PC-9 (cell line): ENCODE measurements at regions not wholly inside any gene's neighbourhood (a gene's known extent, or its start where the extent isn't known, plus 50 kb on each side); places are given as distances from the start of the nearest gene placed in this dataset.

ENCODE experiments used
- EZH2 ChIP-seq: fragments of 200-600 bp; sonication (generic); IDR thresholded peaks from 2 replicates; pipeline ENCODE4 v1.8.0; 2017; ENCODE audit warnings: antibody characterized with exemption, low read depth
- TF ChIP-seq, protein P1 (sequence below): fragments of 200-600 bp; sonication (generic); conservative IDR thresholded peaks from 2 replicates; pipeline ENCODE4 v1.6.1; 2017; ENCODE audit warnings: mixed run types, antibody characterized with exemption, mild to moderate bottlenecking, moderate library complexity

DNA sequence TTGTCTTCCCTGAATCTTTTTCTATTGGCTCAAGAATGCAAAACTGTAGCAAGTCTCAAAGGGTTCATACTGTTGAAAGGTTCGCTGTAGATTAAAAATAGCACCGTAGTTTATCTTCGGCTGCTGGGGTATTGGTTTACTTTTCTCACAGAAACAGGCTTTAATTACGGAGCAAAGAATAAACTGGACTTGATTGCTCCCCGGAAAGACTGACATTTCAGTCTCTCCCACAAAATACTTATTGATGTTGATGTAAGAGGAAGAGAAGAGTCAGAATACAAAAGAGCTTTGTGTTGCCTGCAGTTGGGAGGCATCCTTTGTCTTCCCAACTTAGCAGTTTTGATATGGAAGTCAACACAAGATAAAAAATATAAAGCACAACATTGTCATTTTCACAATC lies 183.9 kb upstream of the DMAC1 start:
- TF ChIP-seq, protein P1, sequence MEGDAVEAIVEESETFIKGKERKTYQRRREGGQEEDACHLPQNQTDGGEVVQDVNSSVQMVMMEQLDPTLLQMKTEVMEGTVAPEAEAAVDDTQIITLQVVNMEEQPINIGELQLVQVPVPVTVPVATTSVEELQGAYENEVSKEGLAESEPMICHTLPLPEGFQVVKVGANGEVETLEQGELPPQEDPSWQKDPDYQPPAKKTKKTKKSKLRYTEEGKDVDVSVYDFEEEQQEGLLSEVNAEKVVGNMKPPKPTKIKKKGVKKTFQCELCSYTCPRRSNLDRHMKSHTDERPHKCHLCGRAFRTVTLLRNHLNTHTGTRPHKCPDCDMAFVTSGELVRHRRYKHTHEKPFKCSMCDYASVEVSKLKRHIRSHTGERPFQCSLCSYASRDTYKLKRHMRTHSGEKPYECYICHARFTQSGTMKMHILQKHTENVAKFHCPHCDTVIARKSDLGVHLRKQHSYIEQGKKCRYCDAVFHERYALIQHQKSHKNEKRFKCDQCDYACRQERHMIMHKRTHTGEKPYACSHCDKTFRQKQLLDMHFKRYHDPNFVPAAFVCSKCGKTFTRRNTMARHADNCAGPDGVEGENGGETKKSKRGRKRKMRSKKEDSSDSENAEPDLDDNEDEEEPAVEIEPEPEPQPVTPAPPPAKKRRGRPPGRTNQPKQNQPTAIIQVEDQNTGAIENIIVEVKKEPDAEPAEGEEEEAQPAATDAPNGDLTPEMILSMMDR, result no peak
- TF ChIP-seq EZH2, result no peak
